ENCODE measurements at regions not wholly inside any gene's neighbourhood (a gene's known extent, or its start where the extent isn't known, plus 50 kb on each side); places are given as distances from the start of the nearest gene placed in this dataset.

- TF ChIP-seq POLR2AphosphoS5 (IDR thresholded peaks at IDR 0.05; ENCODE audit: low read depth, low read length) (no peak), SIN3A (IDR thresholded peaks at IDR 0.05; ENCODE audit: borderline replicate concordance, insufficient read depth, low read length) (no peak), TAF1 (IDR thresholded peaks at IDR 0.05; ENCODE audit: borderline replicate concordance, insufficient read depth, low read length) (no peak)
Observed at GRCh38 chr4:19707876-19708275, 543.8 kb upstream of the SLIT2 start.

Measured in PFSK-1 (cell line).